ENCODE measurements at regions not wholly inside any gene's neighbourhood (a gene's known extent, or its start where the extent isn't known, plus 50 kb on each side); places are given as distances from the start of the nearest gene placed in this dataset.
A peak's percentile ranks its signal among the peaks of the same experiment; 100 is the strongest.

DNA sequence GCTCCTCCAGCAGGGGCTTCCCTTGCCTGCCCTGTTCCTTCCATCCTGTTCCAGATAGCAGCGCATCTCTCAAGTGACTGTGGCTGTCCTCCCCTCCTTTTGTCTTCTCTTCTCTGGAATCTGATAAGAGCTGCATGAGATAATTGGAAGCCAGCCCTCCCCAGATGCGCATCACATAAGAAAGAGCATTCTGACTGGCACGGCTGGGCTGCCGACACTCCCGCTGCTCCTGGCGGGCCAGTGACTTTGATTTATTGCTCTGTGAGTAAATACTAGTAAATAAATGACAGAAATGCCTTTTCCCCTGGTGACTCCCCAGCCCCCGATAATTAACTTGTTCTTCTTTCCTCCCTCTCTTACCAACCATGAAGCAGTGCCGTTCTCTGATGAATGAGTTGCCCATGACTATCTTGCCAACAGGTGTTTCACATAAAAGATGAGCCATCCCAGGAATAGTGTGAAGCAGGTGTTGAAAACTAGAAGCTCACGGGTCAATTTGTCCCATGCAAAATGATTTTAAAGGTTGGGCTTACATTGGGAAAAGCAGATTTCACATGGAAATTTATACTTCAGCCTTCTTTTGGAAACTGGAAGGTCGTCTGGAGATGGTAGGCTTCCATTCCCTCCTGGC, 212.3 kb downstream of the ERCC6L2 start:
- CTCF ChIA-PET (ENCODE audit: low intra/inter-chr PET ratio) = no interaction called here

More for the DNA sequence above, 212.3 kb downstream of the ERCC6L2 start:
- no peak overlapping the region for H3K4me3 ChIP-seq
- H3K9me3 ChIP-seq (replicated peaks; ENCODE audit: control insufficient read depth, insufficient read depth, low read depth, low read length) = no peaks in the 10 kb centered on the region
- no peaks in the 10 kb centered on the region for H3K79me2 ChIP-seq (ENCODE audit: control insufficient read depth, insufficient read depth, low read length)
- H3K27me3 ChIP-seq (ENCODE audit: control insufficient read depth in 2 of 2, insufficient read depth in 2 of 2, low read length in 2 of 2) = peaks cover 30 to 38% of the 10 kb centered on the region in 2 experiments
- no TSS peak for BruUV-seq (replicated peaks)
- in situ Hi-C loops (cut with MboI) = no loop called here
- no peak overlapping the region for H3K9ac ChIP-seq (ENCODE audit: insufficient read depth in 1 of 2, low read depth in 2 of 2, low read length in 2 of 2)
- POLR2A ChIA-PET = no interaction called here
- intact Hi-C loops (cut with micrococcal nuclease) = no loop called here
- no peak overlapping the region for H3K4me2 ChIP-seq (ENCODE audit: insufficient read depth, low read length)
- H3K27ac ChIP-seq (ENCODE audit: extremely low read depth, low read depth, low read length) = no peak overlapping the region
- H3K4me1 ChIP-seq (replicated peaks in 1 of 2; ENCODE audit: control insufficient read depth in 2 of 2, insufficient read depth in 2 of 2, low read length in 2 of 2) = no peaks in the 10 kb centered on the region
- H3K9me1 ChIP-seq (ENCODE audit: control insufficient read depth, insufficient read depth, low read length) = no peaks in the 10 kb centered on the region
- TF ChIP-seq MEIS2 (IDR thresholded peaks at IDR 0.05; ENCODE audit: partially characterized antibody) = peak; percentile 2
- TF ChIP-seq, protein P1, sequence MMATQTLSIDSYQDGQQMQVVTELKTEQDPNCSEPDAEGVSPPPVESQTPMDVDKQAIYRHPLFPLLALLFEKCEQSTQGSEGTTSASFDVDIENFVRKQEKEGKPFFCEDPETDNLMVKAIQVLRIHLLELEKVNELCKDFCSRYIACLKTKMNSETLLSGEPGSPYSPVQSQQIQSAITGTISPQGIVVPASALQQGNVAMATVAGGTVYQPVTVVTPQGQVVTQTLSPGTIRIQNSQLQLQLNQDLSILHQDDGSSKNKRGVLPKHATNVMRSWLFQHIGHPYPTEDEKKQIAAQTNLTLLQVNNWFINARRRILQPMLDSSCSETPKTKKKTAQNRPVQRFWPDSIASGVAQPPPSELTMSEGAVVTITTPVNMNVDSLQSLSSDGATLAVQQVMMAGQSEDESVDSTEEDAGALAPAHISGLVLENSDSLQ (IDR thresholded peaks at IDR 0.05) = 0 out of 2 replicates have a peak, but pooled peaks have one; percentile 29
- TF ChIP-seq, protein P2, sequence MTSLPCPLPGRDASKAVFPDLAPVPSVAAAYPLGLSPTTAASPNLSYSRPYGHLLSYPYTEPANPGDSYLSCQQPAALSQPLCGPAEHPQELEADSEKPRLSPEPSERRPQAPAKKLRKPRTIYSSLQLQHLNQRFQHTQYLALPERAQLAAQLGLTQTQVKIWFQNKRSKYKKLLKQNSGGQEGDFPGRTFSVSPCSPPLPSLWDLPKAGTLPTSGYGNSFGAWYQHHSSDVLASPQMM (CRISPR knock-in tag; IDR thresholded peaks at IDR 0.05) = no peak
- DNase-seq (ENCODE audit: extremely low read depth in 1 of 4, low spot score in 3 of 4) (no peak), FAIRE-seq (no peak), ATAC-seq (no peak)
- no peaks in the 10 kb centered on the region for H3K36me3 ChIP-seq (ENCODE audit: control insufficient read depth, insufficient read depth, low read length)
- no peaks in the 10 kb centered on the region; the same call in 1 of the 2 replicates for H4K20me1 ChIP-seq (replicated peaks; ENCODE audit: control insufficient read depth, insufficient read depth, low read length)
- under 1% methylated on average over 10 of the region's 10 CpGs for WGBS (ENCODE audit: insufficient coverage, low coverage, missing lambda C conversion rate)
- no peak overlapping the region for H2AFZ ChIP-seq (ENCODE audit: low read depth, low read length)
